Duodenal mucosa (tissue), 2 donors: ENCODE measurements at regions not wholly inside any gene's neighbourhood (a gene's known extent, or its start where the extent isn't known, plus 50 kb on each side); places are given as distances from the start of the nearest gene placed in this dataset.
"Not testable (repeated sequence)": the region's sequence is repeated elsewhere in the genome, so short reads cannot be mapped to it uniquely, and the experiment has no call there.

Experiments used
- H3K27ac ChIP-seq: one replicate; pipeline ENCODE4 v1.7.0; 2013; ENCODE audit warnings: low read depth, low read length
- H3K27me3 ChIP-seq, 2 donors: one replicate each; pipeline ENCODE4 v1.7.0; 2013; ENCODE audit warnings: low read length in 2 of 2, control low read depth in 1 of 2; ENCODE audit not compliant: insufficient read depth in 2 of 2, control insufficient read depth in 1 of 2
- H3K36me3 ChIP-seq, 2 donors: one replicate each; pipeline ENCODE4 v1.7.0; 2013; ENCODE audit warnings: low read length in 2 of 2, control low read depth in 1 of 2; ENCODE audit not compliant: insufficient read depth in 2 of 2, control insufficient read depth in 1 of 2
- H3K4me1 ChIP-seq, 2 donors: one replicate each; pipeline ENCODE4 v1.7.0; 2013; ENCODE audit warnings: low read length in 2 of 2, control low read depth in 1 of 2; ENCODE audit not compliant: insufficient read depth in 2 of 2, control insufficient read depth in 1 of 2
- H3K4me3 ChIP-seq, 2 donors: one replicate each; pipeline ENCODE4 v1.7.0; 2013; ENCODE audit warnings: low read length in 2 of 2, low read depth in 1 of 2
- H3K9ac ChIP-seq, 2 donors: one replicate each; pipeline ENCODE4 v1.7.0; 2013; ENCODE audit warnings: low read length in 2 of 2, low read depth in 1 of 2
- H3K9me3 ChIP-seq, 2 donors: one replicate each; pipeline ENCODE4 v1.7.0; 2013; ENCODE audit warnings: low read length in 2 of 2, control low read depth in 1 of 2; ENCODE audit not compliant: control insufficient read depth in 1 of 2

GRCh38 chr12:73225371-73225937, 953.3 kb downstream of the TRHDE start:
- Histone ChIP-seq H3K27ac (no peak overlapping the region), H3K9me3 (no peaks in the 10 kb centered on the region), H3K4me1 (no peaks in the 10 kb centered on the region), H3K27me3 (no peaks in the 10 kb centered on the region), H3K36me3 (no peaks in the 10 kb centered on the region), H3K4me3 (no peak overlapping the region), H3K9ac (no peak overlapping the region)

DNA sequence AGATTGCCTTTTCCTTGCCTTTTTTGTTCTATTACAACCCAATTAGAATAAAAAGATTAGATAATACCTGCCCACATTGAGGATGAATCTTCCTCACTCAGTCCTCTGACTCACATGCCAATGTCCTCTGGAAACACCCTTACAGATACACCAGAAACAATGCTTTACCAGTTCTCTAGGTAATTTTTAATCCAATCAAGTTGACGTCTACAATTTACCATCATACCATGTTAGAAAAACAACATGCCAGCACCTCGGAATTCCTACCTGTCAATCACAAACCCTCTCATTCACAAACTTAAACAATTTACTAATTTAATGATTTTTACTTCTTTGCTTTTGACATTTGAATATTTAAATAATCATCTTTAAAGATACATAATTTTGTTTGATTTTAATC, 953.8 kb downstream of the TRHDE start:
- Histone ChIP-seq H3K4me1 (no peaks in the 10 kb centered on the region), H3K9ac (no peak overlapping the region), H3K9me3 (no peaks in the 10 kb centered on the region)

GRCh38 chr12:73226593-73226992, 954.4 kb downstream of the TRHDE start:
- H3K27ac ChIP-seq = no peak overlapping the region
- no peaks in the 10 kb centered on the region for H3K36me3 ChIP-seq

More for the DNA sequence above, 953.8 kb downstream of the TRHDE start:
- no peaks in the 10 kb centered on the region for H3K27me3 ChIP-seq
- no peak overlapping the region for H3K4me3 ChIP-seq
- no peaks in the 10 kb centered on the region for H3K36me3 ChIP-seq
- H3K27ac ChIP-seq = no peak overlapping the region

GRCh38 chr12:73228828-73229227, 956.7 kb downstream of the TRHDE start:
- not testable (repeated sequence) for H3K27me3 ChIP-seq, H3K27ac ChIP-seq, H3K4me1 ChIP-seq, H3K9ac ChIP-seq, H3K36me3 ChIP-seq, H3K9me3 ChIP-seq, H3K4me3 ChIP-seq

More at GRCh38 chr12:73226593-73226992, 954.4 kb downstream of the TRHDE start:
- H3K9ac ChIP-seq = no peak overlapping the region
- no peaks in the 10 kb centered on the region for H3K4me1 ChIP-seq
- H3K9me3 ChIP-seq = no peaks in the 10 kb centered on the region
- no peaks in the 10 kb centered on the region for H3K27me3 ChIP-seq
- H3K4me3 ChIP-seq = no peak overlapping the region

DNA sequence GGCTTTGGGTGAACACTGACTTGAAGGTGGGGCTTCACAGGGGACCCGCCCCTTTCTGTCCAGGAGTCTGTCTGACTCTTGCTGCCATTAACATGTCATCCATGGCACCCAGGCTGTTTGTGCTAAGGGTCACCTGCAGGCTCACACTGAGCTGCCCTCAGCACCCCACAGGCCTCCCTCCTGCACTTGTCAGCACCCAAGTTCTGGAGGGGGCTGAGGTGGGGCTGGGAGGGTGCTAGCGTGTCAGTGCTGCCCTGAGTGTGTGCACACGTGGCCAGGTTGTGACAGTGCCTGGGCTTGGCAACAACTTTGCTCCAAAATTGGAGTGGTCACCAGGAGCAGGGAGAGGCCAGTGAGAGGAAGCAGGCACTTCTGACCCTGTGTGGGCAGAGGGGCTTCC, 963.2 kb downstream of the TRHDE start:
- Histone ChIP-seq H3K27ac (no peak overlapping the region), H3K4me3 (no peak overlapping the region), H3K9ac (no peak overlapping the region), H3K36me3 (no peaks in the 10 kb centered on the region), H3K9me3 (peaks cover 6 to 16% of the 10 kb centered on the region in 2 donors), H3K27me3 (no peaks in the 10 kb centered on the region), H3K4me1 (no peaks in the 10 kb centered on the region)

DNA sequence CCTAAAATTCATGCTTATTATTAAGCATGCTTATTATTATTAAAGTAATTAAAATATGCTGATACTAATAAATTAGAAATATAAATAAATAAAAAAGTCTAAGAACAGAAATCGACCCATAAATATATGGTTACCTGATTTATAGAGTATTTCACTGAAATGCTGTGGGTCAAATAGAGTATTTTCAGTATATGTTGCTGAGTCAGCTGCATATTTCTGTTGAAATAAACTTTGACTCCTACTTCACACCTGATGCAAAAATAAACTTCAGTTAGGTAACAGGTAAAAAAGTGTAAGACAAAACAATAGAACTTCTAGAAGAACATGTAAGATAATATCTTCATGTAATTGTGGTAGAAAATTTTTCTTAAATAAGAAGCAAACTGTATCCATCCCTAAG, 967.9 kb downstream of the TRHDE start:
- Histone ChIP-seq H3K27me3 (no peaks in the 10 kb centered on the region), H3K36me3 (no peaks in the 10 kb centered on the region), H3K27ac (no peak overlapping the region), H3K4me1 (no peaks in the 10 kb centered on the region), H3K9me3 (peaks cover 0 to under 1% of the 10 kb centered on the region in 2 donors), H3K4me3 (no peak overlapping the region), H3K9ac (no peak overlapping the region)

DNA sequence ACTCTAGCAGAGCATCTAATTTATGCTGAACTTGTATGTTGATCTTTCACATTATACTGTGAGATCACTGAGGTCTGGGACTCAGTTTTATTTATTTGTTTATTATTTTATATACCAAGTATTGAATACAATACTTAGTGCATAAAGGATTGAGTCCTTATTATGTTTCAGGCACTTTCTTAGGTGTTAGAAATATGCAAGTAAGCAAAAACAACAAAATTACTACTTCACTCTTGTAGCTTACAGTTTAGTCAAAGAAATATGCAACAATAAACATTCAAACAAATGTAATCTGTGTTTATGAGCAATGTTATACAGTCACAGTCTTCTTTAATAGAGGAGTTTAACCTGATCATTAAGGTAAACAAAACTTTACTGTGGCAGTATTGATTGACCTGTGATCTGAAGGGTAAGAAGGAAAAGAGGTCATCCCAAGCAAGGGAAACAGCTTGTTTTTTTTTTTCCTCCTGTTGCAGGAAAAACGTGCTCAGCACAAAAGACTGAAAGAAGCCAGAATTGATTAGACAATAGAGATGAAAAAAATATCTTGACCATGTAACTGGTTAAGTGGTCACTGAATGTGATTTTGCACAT, 990.7 kb downstream of the TRHDE start:
- Histone ChIP-seq H3K27ac (no peak overlapping the region), H3K4me1 (no peaks in the 10 kb centered on the region), H3K4me3 (no peak overlapping the region), H3K36me3 (no peaks in the 10 kb centered on the region), H3K9me3 (peaks cover 2 to 13% of the 10 kb centered on the region in 2 donors), H3K9ac (no peak overlapping the region), H3K27me3 (no peaks in the 10 kb centered on the region)

- Histone ChIP-seq H3K4me1 (no peaks in the 10 kb centered on the region), H3K4me3 (no peak overlapping the region), H3K9ac (no peak overlapping the region), H3K27me3 (no peaks in the 10 kb centered on the region), H3K9me3 (peaks cover 2 to 21% of the 10 kb centered on the region in 2 donors), H3K27ac (no peak overlapping the region), H3K36me3 (no peaks in the 10 kb centered on the region)
Measured at GRCh38 chr12:73266206-73266605, 994.0 kb downstream of the TRHDE start.

- H3K36me3 ChIP-seq = no peaks in the 10 kb centered on the region
- peaks cover 2 to 5% of the 10 kb centered on the region in 2 donors for H3K9me3 ChIP-seq
- H3K4me1 ChIP-seq = no peaks in the 10 kb centered on the region
- H3K4me3 ChIP-seq = no peak overlapping the region
- no peak overlapping the region for H3K27ac ChIP-seq
- H3K9ac ChIP-seq = no peak overlapping the region
- H3K27me3 ChIP-seq = no peaks in the 10 kb centered on the region
Measured at GRCh38 chr12:73274976-73275375, 1002.8 kb downstream of the TRHDE start.

DNA sequence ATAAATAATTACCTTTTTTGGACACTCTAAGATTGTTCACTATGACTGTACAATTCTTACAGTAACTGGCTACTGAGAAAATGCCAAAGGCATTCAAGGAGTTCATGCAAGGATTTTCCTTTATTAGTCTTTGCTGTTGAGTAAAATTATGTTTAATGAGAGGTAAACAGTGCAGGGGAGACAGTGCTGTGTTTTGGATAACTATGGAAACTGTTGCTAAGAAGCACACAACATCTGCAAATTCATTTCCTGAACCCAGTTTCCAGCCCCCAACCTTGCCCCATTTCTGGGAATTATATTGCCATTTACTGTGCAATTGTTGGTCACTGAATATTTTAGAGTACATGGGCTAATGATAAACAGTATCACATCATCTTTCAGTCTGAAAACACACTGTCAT, 1005.8 kb downstream of the TRHDE start:
- no peak overlapping the region for H3K27ac ChIP-seq
- H3K9ac ChIP-seq = no peak overlapping the region
- no peaks in the 10 kb centered on the region for H3K36me3 ChIP-seq
- H3K4me3 ChIP-seq = no peak overlapping the region
- no peaks in the 10 kb centered on the region for H3K9me3 ChIP-seq
- no peaks in the 10 kb centered on the region for H3K27me3 ChIP-seq
- no peaks in the 10 kb centered on the region for H3K4me1 ChIP-seq
